ENCODE measurements at regions not wholly inside any gene's neighbourhood (a gene's known extent, or its start where the extent isn't known, plus 50 kb on each side); places are given as distances from the start of the nearest gene placed in this dataset.

- TF ChIP-seq EP300 (IDR thresholded peaks at IDR 0.05; ENCODE audit: borderline replicate concordance in 1 of 2, control insufficient read depth in 1 of 2, low read depth in 2 of 2, low read length in 2 of 2): no peak
- TF ChIP-seq CTCF (IDR thresholded peaks at IDR 0.05 in 2 of 3, conservative IDR thresholded peaks at IDR 0.05 in 1 of 3; ENCODE audit: control insufficient read depth in 2 of 3, extremely low read depth in 1 of 3, insufficient read depth in 1 of 3, low read depth in 3 of 3, low read length in 3 of 3): no peak
- TF ChIP-seq ZBTB4 (CRISPR knock-in tag; IDR thresholded peaks at IDR 0.05): no peak
- no peak for TF ChIP-seq CREM (IDR thresholded peaks at IDR 0.05; ENCODE audit: low read depth)
Observed at GRCh38 chr13:79830426-79830825, 349.5 kb downstream of the NDFIP2 start.

Data from GM12878 (cell line).